ENCODE measurements at regions not wholly inside any gene's neighbourhood (a gene's known extent, or its start where the extent isn't known, plus 50 kb on each side); places are given as distances from the start of the nearest gene placed in this dataset.
"Not testable (repeated sequence)": the region's sequence is repeated elsewhere in the genome, so short reads cannot be mapped to it uniquely, and the experiment has no call there.

DNA sequence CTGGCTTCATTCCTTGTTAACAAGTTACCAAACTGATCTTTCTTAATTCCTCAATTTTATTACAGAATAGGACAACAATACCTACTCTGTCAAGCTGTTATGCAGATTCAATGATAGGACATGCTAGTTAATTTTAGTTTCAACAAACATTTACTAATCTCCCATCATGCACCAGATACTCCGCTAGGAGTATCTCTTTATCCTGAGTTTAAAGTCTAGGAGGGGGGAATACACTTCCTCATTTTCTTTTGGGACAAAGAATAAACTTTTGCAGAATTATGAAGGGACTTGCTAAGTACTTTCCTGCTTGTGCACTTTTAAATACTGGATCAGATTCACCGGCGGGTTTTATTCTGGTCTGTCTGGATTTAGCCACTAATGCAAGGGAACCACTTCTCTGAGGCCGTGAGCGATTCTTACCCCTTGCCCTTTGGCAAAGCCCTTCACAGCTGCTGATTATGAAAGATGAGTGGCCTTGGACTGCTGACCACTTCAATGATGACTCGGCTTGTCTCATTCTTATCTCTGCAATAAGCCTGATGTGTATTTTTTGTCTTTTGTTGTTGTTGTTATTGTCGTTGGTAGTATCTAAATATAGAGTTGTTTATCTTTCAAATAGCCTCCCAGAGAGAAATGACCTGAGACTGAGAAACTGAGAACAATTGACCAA, 73.9 kb downstream of the RMI1 start:
- DNase-seq (ENCODE audit: low spot score): no peak

DNA sequence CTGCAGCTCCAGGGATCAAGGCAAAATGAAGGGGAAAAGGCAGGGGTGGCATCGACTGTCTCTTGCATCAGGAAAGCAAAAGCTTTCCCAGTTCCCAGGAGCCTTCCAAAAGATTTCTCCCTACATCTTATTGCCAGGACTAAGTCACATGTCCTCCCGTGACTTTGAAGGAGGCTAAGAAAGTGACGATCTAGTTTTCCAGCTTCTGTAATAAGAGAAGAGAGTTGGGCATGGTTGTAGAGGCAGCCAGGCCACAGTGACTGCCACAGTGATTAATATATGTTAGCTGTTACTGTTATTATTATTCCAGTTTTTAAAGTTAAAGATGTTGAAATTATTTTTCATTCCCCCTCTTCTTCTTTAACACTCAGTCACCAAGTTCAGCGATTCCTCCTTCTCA, 77.1 kb downstream of the RMI1 start:
- no peak for DNase-seq (ENCODE audit: low spot score)

DNA sequence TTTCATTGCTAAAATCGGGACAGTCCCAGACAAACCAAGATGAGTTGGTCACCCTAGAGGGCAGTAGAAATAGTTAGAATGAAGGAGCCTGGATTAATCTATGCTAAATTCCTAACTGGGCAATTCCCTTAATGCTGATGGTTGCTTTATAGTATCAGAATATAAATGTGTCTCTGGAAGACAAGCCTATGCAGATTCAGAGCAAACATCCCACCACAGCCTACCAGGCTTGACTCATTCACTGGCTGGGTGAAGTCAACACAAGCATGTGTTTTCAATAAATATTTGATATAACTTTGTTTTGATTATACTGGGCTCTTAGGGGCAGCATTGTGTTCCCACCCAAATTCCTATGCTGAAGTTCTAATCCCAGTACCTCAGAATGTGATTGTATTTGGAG, 79.3 kb downstream of the RMI1 start:
- no peak for DNase-seq (ENCODE audit: low spot score)

DNA sequence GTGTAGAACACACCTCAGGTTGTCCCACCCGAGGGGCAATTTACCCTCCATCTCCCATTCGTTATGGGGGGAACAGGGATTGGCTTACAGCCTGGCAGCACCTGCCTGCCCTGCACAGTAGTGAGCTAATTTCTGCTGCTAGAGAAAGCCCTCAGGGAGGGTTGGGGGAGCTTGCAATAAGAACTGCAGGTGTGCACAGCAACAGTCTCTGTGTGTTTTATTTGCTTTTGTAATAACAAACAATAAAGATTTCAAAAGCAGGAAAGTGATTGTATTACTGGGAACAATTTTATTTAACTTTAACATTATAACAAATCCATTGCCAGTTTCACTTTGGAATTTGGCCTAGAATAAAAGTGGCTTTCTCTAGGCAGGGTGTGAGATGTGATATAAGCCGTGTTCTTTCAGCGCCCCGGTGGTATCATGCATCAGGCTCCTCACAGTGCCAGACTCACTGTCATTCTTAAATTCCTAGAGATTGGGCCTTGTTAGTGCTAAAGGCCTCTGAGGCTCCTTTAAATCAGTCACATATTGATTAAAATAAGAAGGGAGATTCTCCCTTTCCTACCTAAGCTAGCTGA, 81.1 kb downstream of the RMI1 start:
- no peak for DNase-seq (ENCODE audit: low spot score)

DNA sequence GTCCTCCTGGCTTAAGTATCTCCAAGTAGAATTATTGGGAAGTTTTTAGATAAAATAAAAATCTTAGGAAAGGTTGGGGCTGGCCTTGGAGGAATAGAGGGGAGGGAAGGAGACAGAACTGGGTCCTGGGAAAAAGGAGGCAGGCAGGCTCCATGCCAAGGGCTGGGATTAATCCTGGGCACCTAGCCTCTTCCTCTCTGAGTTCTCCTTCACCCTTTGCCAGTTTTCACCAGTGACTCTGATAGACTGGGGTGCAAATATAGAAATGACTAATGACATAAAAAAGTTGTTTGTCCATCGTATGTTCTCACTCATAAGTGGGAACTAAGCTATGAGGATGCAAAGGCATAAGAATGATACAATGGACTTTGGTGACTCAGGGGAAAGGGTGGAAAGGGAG, 81.9 kb downstream of the RMI1 start:
- DNase-seq (ENCODE audit: low spot score): peak; percentile 11

DNA sequence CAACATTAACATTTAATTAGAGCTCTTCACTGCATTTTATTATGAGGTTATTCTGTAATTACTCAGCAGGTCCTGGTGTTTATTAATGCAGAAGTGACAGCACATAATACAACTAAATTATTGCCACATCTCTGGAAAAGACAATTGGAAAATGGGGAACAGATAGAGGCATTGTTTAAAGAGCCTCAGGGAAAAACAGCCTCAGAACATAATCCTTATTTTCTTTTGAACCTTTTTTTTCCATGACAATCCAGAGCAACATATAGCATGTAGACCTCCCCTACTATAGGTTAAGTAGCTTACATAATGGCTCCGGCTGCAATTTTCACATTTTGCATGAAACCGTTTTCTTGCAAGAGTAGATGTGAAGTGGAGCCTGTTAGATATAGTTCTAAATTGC, 87.2 kb downstream of the RMI1 start:
- no peak for DNase-seq (ENCODE audit: low spot score)

DNA sequence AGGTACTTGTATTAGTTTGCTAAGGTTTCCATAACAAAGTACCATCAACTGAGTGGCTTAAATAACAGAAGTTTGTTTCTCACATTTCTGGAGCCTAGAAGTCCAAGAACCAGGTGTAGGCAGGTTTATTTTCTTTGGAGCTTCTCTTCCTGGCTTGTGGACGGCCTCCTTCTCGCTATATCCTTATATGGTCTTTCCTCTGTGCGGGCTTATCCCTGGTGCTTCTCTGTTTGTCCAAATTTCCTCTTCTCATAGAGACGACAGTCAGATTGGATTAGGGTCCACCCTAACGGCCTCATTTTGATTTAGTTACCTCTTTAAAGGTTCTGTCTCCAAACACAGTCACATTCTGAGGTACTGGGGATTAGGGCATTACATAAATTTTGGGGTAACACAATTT, 88.3 kb downstream of the RMI1 start:
- DNase-seq (ENCODE audit: low spot score): no peak

DNA sequence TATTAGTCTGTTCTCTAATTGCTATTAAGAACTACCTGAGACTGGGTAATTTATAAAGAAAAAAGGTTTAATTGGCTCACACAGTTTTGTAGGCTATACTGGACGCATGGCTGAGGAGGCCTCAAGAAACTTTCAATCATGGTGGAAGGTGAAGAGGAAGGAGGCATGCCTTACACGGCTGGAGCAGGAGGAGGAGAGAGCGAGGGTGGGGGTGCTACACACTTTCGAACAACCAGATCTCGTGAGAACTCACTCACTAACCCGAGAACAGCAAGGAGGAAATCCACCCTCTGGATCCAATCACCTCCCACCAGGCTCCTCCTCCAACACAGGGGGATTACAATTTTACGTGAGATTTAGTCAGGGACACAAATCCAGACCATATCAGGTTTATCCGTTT, 90.0 kb downstream of the RMI1 start:
- DNase-seq (ENCODE audit: low spot score): no peak

DNA sequence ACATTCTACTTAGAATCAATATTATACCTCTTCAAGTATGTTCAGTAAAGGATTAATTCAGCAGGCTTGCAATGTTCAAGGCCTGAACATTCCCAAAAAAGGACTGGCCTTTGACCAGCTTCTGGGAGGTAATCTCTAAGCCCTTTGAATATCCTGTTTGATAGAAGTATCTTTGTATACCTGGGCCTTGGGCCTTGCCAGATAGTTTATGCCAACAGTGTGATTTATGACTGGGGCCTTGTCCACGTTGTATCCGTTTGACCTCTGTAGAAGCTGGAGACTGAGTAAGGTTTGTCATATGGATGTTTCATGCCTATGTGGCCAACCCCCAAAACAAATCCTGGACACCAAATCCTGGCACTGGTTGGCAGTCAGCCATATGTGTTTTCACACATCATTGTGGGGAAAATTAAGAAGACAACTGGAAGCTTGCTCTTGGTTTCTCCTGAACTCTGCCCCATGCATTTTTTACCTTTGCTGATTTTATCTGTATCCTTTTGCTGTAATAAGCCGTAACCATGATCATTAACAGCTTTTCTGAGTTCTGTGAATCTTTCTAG, 92.1 kb downstream of the RMI1 start:
- no peak for DNase-seq (ENCODE audit: low spot score)

DNA sequence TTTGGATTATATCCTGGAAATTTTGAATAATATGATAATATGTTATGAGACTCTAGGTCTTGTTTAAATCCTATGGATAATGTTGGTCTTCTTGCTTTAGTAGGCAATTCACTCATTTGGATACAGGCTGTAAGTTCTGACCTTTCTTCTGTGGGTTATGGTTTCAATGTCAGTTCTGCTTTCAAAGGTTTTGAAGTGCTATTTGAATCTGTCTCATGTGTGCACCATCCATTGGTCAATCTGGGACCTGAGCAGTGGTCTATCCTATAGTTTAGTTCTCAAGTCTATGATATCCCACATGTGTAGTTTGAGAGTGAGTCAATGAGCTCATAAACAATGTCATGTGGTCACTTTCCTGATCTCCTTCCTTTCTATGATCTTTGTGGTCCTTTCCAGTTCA, 94.4 kb downstream of the RMI1 start:
- no peak for DNase-seq (ENCODE audit: low spot score)

DNA sequence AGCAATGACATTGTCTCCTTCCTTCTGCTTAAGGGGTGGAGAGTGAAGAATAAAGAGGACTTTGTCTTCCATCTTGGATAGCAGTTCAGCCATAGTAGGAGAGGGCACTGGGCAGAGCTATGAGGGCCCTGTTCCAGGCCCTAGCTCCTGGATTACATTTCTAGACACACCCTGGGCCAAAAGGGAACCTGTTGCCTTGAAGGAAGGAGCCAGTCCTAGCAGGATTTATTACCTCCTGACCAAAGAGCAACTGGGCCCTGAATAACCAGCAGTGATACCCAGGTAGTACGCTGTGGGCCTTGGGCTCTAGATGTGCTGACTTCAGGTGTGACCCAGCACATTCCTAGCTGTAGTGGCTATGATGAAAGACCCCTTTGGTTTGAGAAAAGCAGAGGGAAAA, 95.8 kb downstream of the RMI1 start:
- no peak for DNase-seq (ENCODE audit: low spot score)

DNA sequence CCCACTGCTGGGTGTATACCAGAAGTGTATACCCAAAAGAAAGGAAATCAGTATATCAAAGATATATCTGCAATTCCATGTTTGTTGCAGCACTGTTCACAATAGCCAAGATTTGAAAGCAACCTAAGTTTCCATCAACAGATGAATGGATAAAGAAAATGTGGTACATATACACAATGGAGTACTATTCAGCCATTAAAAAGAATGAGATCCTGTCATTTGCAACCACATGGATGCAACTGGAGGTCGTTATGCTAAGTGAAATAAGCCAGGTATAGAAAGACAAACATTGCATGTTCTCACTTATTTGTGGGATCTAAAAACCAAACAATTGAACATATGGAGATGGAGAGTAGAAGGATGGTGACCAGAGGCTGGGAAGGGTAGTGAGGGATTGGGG, 97.2 kb downstream of the RMI1 start:
- not testable (repeated sequence) for DNase-seq (ENCODE audit: low spot score)

DNA sequence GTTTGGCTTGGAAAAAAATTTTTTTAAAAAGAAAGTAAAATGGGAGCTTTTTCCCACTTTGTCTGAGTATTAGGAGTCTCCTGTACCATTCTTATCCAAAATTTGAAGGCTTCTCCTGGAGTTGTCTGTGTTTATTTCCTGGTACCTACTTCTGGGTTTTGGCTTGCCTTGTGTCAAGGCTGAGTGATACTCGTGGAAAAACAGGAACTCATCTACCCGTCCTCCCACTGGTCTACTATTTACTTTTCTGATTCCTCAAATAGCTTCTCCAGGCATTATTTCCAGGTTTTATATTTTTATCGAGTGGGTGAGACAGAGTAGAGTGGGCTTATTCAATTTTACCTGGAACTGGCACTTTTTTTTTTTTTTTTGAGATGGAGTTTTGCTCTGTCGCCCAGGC, 99.4 kb downstream of the RMI1 start:
- DNase-seq (ENCODE audit: low spot score): no peak

DNA sequence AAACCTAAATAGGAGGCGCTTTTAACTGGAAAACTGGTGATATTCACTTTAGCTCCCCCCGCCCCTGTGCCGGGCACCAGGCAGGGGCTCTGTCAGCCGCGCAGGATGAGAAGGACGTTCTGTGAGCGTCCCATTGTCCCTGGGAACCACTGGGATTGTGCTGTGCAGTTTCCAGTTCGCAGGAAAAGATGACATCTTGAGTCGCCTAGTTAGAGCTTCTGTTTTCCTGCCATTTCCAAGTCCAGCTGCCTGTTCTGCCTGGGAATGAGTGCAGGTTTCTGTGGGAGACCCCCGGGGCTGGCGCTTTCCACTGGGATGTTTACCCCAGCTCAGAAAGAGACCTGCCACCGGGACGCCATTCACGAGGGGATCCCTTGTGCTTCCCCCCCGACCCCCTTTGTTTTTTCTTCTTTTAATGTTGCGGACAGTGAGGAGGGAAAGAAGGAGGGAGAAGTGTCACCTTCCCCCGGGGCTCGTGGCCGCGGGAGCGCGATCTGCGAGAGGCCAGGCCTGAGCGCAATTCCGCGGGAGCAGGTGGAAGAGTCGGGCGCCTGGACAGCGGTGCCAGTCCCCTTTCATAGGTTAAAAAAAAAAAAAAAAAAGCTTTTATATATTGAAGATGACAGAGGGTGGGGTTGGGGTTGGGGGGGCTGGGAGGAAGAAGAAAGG, 121.5 kb downstream of the RMI1 start:
- peak; percentile 23 for DNase-seq (ENCODE audit: low spot score)

DNA sequence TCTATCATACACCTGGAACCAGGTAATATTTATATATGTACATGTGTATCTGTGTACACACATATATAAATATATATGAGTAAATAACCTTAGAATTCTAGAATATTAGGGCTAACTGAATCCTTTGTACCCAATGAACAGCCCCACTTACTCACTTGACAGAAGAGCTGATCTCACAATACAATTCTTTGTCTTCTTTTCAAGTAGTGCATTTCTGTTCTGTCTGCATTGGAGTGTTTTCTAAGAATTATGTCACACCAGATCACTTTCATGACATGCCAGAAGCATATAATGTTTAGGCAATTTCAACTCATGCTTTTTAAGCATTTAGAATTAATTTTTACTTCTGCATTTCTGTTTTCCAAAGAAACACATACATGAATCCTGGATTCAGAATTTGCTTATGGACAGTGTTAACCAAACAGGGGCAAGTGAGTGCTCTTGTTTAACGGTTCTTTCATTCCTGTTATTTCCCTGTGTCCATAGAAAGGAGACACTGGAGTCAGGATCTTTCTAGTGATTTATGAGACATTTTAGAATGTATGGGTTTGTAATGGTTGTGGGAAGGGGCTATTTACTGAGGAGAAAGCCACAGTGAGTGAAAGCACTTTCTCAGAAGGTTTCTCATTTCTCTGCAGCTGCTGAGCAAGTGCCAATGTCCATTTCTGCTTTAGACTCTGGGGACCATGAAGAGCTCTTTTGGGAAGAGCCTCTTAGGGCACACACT, 123.2 kb downstream of the RMI1 start:
- DNase-seq (ENCODE audit: low spot score): no peak

DNA sequence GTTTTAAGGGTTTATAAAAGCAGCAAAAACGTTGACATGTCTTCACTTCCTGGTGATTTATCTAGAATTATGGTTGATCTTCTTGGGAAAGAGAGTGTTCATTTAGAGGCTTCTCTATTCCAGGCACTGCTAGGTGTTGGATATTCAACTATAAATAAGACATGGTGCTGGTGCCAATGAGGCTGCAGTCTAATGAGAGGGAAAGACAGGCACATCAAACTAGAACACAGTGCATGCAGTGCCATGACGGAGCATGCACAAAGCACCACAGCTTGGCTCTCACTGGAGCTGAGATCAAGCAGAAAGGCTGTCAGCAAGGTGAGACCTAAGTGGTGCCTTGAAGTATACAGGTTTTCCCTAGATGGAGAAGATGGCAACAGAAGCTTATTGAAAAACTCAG, 126.5 kb downstream of the RMI1 start:
- DNase-seq (ENCODE audit: low spot score): no peak

DNA sequence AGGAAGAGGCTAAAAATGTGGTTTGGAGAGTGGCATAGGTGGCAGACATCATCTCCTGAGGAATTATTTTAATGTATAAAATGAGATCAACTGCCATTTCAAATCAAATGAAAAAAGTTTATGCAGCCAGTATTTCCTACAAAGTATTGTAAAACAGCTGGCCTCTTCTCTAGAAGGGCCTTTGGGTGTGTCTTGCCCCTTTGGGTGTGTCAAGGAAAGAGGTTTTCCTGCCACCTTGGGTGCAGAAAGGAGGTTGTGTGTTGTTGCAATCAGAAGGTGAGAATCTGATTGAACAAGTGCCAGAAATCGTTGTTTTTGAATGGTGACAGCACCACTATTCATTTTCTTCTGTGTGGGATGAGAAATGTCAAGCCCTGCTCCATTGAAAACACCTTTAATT, 127.4 kb downstream of the RMI1 start:
- DNase-seq (ENCODE audit: low spot score): no peak

DNA sequence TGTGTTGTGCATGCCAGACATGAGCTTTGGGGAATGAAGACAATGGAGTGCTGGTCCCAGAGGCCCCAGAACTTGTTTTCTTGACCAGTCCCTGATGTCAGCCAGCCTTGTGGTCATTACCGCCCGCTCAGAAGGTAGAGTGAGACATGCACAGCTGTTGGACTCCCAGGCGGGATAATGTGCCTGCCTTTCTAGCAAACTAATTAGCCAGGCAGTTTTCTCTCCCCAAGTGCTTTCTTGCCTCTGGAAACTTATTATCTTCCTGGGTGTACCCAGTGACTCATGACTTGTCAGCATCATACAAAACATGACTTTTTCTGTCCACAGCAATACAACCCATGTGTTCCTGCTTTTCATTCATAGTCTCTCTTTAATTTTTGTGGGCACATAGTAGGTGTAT, 131.1 kb downstream of the RMI1 start:
- no peak for DNase-seq (ENCODE audit: low spot score)

DNA sequence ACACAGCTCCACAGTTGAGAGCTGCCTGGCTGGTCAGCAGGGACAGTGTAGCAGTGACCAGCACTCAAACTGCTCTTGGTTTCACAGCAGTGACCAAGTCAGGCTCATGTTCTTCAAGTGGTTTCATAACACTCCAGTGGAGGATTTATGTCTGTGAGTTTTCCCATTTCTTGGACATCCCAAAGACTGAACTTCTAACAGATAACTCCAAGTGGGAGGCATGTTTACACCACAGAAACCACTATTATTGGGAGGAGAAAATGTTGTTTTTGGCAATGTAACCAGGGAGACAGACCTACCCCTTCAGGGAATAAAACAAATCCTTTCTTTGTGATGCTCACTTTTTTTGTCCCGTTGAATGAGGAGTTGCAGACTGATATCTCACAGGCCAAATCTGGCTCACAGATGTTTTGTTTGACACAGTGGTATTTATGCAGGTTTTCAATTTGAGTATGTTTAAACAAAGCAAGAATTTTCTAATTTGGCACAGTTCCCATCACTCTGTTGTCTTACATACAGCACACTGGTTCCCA, 141.5 kb downstream of the RMI1 start:
- no peak for DNase-seq (ENCODE audit: low spot score)

DNA sequence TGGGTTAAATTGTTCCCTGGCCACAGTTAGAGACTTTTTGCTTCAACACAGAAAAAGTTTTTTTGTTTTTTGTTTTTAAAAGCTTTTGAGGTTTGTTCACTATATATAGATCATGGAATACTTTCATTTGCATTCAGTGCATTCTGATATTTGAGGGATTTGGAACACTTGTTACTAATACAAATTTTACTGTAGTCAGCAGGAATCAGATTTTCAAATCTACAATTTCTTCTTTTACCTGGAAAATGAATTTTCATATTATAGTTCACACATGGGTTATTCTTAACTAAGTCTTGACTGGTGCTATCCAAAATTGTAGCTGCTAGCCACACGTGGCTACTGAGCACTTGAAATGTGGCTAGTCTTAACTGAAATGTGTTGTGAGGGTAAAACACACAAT, 142.0 kb downstream of the RMI1 start:
- no peak for DNase-seq (ENCODE audit: low spot score)

DNA sequence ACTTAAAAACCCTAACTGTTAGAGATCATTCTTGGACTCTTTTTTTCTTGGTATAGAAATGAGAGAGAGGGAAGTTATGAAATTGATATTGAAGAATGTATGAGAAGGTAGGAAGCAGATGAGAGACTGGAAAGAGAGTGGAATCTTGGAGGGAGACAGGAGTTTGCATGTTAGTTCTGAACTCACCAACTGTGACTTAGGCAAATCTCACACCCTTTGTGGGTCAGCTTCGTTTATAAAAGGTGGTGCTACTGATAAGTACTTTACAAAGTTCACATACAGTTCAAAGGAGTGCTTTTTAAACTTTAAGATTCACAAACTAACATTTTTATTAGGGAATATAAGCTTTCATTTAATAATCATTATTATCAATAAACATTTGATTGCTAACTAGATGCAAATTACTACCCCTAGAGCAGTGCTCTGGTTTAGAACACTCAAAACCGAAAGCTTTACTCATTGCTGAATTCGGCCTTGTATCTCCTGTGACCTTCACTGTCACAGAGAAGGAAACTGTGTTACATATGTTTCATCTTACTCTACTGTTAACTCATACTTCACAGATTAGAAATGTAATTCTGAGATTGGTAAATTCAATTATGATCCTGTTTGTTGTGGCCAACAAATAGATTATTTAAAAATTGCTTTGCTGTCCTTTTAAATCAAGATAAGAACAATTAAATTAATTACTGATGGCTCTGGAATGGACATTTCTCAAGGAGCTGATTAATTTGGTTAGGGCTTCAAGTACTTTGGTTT, 143.2 kb downstream of the RMI1 start:
- DNase-seq (ENCODE audit: low spot score): no peak

DNA sequence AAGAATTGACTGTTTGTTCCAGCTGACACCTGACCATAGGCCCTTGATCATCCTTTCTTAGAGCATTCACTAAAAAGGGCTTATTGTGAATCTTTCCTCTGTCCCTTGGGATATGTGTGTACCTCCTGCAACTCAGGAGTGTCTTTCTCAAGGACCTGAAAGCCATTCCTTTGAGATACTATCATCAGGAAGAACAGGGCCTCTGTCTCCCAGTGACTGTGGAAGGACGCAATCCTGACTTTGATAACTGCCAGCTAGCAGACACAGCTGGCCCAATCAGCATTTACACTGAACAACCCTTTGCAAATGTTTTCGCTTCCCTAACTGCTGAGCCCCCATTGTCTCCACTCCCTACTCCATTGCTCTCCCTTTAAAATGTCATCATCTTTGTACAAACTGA, 144.4 kb downstream of the RMI1 start:
- no peak for DNase-seq (ENCODE audit: low spot score)
